ENCODE measurements at regions not wholly inside any gene's neighbourhood (a gene's known extent, or its start where the extent isn't known, plus 50 kb on each side); places are given as distances from the start of the nearest gene placed in this dataset.

DNA sequence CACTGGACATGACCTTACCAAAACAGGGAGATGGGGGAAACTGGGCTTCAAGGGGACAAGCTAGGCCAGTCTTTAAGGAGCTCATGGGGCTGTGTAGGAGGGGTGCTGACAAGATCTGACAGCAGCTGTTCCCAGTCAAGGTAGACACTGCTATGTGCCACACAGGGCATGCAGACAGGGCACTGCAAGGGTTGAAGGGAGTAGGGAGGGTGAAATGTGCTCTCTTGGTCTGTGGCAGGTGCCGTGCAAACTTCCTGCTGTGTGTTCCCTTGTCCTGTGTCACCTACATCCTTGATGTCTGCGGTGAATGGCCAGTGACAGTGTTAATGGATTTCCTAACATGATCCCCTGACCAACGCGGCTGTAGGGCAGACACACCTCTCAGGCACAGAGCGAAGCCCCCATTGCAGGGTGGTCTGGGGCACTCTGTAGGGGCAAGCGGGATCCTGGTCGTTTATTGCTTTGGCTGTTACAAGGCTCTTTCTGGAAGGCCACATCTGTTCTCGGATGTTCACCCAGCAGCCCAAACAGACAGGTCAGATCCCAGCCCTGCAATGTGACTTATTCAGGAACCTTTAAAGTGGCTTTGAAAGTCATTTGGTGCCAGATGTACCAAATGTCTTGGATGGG lies 199.5 kb upstream of the ZNF536 start:
- TF ChIP-seq GATAD2A (IDR thresholded peaks at IDR 0.05) (no peak), ETV6 (IDR thresholded peaks at IDR 0.05; ENCODE audit: borderline replicate concordance in 1 of 2, low read depth in 2 of 2, low read length in 1 of 2) (no peak), ETV6 (CRISPR knock-in tag; IDR thresholded peaks at IDR 0.05; ENCODE audit: borderline replicate concordance) (no peak), MYC (IDR thresholded peaks at IDR 0.05; ENCODE audit: low read depth, low read length) (no peak), MYC (CRISPR knock-in tag; IDR thresholded peaks at IDR 0.05; ENCODE audit: borderline replicate concordance, low read depth) (no peak), MAZ (CRISPR knock-in tag; conservative IDR thresholded peaks at IDR 0.05 in 1 of 2, IDR thresholded peaks at IDR 0.05 in 1 of 2) (no peak), HDAC2 (IDR thresholded peaks at IDR 0.05) (no peak), POLR2AphosphoS5 (IDR thresholded peaks at IDR 0.05; ENCODE audit: control insufficient read depth, insufficient read depth, low read depth, low read length) (no peak), CHD4 (IDR thresholded peaks at IDR 0.05; ENCODE audit: insufficient read depth, insufficient replicate concordance, low read depth, low read length, poor library complexity, severe bottlenecking) (no peak), RUNX1 (IDR thresholded peaks at IDR 0.05; ENCODE audit: low read depth) (no peak), KDM2B (CRISPR knock-in tag; IDR thresholded peaks at IDR 0.05) (no peak), SP1 (CRISPR knock-in tag; IDR thresholded peaks at IDR 0.05) (no peak)
- TF ChIP-seq, protein P1, sequence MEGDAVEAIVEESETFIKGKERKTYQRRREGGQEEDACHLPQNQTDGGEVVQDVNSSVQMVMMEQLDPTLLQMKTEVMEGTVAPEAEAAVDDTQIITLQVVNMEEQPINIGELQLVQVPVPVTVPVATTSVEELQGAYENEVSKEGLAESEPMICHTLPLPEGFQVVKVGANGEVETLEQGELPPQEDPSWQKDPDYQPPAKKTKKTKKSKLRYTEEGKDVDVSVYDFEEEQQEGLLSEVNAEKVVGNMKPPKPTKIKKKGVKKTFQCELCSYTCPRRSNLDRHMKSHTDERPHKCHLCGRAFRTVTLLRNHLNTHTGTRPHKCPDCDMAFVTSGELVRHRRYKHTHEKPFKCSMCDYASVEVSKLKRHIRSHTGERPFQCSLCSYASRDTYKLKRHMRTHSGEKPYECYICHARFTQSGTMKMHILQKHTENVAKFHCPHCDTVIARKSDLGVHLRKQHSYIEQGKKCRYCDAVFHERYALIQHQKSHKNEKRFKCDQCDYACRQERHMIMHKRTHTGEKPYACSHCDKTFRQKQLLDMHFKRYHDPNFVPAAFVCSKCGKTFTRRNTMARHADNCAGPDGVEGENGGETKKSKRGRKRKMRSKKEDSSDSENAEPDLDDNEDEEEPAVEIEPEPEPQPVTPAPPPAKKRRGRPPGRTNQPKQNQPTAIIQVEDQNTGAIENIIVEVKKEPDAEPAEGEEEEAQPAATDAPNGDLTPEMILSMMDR (IDR thresholded peaks at IDR 0.05 in 2 of 3, conservative IDR thresholded peaks at IDR 0.05 in 1 of 3; ENCODE audit: insufficient read depth in 2 of 3, low read depth in 1 of 3, low read length in 3 of 3): no peak
- TF ChIP-seq, protein P2, sequence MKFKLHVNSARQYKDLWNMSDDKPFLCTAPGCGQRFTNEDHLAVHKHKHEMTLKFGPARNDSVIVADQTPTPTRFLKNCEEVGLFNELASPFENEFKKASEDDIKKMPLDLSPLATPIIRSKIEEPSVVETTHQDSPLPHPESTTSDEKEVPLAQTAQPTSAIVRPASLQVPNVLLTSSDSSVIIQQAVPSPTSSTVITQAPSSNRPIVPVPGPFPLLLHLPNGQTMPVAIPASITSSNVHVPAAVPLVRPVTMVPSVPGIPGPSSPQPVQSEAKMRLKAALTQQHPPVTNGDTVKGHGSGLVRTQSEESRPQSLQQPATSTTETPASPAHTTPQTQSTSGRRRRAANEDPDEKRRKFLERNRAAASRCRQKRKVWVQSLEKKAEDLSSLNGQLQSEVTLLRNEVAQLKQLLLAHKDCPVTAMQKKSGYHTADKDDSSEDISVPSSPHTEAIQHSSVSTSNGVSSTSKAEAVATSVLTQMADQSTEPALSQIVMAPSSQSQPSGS (CRISPR knock-in tag; IDR thresholded peaks at IDR 0.05): no peak
- TF ChIP-seq, protein P3, sequence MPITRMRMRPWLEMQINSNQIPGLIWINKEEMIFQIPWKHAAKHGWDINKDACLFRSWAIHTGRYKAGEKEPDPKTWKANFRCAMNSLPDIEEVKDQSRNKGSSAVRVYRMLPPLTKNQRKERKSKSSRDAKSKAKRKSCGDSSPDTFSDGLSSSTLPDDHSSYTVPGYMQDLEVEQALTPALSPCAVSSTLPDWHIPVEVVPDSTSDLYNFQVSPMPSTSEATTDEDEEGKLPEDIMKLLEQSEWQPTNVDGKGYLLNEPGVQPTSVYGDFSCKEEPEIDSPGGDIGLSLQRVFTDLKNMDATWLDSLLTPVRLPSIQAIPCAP (CRISPR knock-in tag; IDR thresholded peaks at IDR 0.05; ENCODE audit: borderline replicate concordance): no peak

Data from K562 (cell line).